H9 (cell line): ENCODE measurements at regions not wholly inside any gene's neighbourhood (a gene's known extent, or its start where the extent isn't known, plus 50 kb on each side); places are given as distances from the start of the nearest gene placed in this dataset.

Experiments
- DNase-seq: peaks from one replicate; pipeline ENCODE4 v3.0.0-alpha.2; 2017
- H2AFZ ChIP-seq: one replicate; pipeline ENCODE4 v1.6.1; 2013; ENCODE audit warnings: mild to moderate bottlenecking, low read length, control low read depth, moderate library complexity
- H2AK5ac ChIP-seq: 2 replicates; pipeline ENCODE4 v1.6.1; 2013; ENCODE audit warnings: low read length, control low read depth, mixed read lengths; ENCODE audit not compliant: insufficient read length
- H2BK120ac ChIP-seq: one replicate; pipeline ENCODE4 v1.6.1; 2013; ENCODE audit warnings: low read depth, mild to moderate bottlenecking, low read length, control low read depth, inconsistent platforms; ENCODE audit not compliant: poor library complexity, severe bottlenecking
- H2BK12ac ChIP-seq: 2 replicates; pipeline ENCODE4 v1.6.1; 2013; ENCODE audit warnings: low read length, control low read depth, mixed read lengths, low read depth; ENCODE audit not compliant: insufficient read length
- H2BK15ac ChIP-seq: 2 replicates; pipeline ENCODE4 v1.6.1; 2013; ENCODE audit warnings: low read depth, low read length, control low read depth
- H2BK20ac ChIP-seq: one replicate; pipeline ENCODE4 v1.6.1; 2013; ENCODE audit warnings: low read depth, mild to moderate bottlenecking, low read length, control low read depth, inconsistent platforms; ENCODE audit not compliant: poor library complexity, severe bottlenecking
- H2BK5ac ChIP-seq: 2 replicates; pipeline ENCODE4 v1.6.1; 2013; ENCODE audit warnings: low read length, control low read depth, mixed read lengths; ENCODE audit not compliant: insufficient read length
- H3K14ac ChIP-seq: 2 replicates; pipeline ENCODE4 v1.6.1; 2013; ENCODE audit warnings: low read length, control low read depth; ENCODE audit not compliant: insufficient read depth
- H3K18ac ChIP-seq: 2 replicates; pipeline ENCODE4 v1.6.1; 2013; ENCODE audit warnings: low read depth, mild to moderate bottlenecking, mixed read lengths, low read length, control low read depth; ENCODE audit not compliant: insufficient read length
- H3K23ac ChIP-seq: 2 replicates; pipeline ENCODE4 v1.6.1; 2013; ENCODE audit warnings: low read length, control low read depth, mixed read lengths, low read depth; ENCODE audit not compliant: insufficient read length
- H3K23me2 ChIP-seq: 2 replicates; pipeline ENCODE4 v1.6.1; 2013; ENCODE audit warnings: low read depth, mild to moderate bottlenecking, mixed read lengths, low read length, control low read depth; ENCODE audit not compliant: insufficient read length, poor library complexity, severe bottlenecking
- H3K27ac ChIP-seq: 2 replicates; pipeline ENCODE4 v1.5.1; 2013; ENCODE audit warnings: low read length, control low read depth, mixed read lengths, low read depth; ENCODE audit not compliant: insufficient read length
- H3K27me3 ChIP-seq: 2 replicates; pipeline ENCODE4 v1.6.1; 2013; ENCODE audit warnings: low read length, control low read depth, inconsistent platforms; ENCODE audit not compliant: insufficient read depth
- H3K4ac ChIP-seq: 2 replicates; pipeline ENCODE4 v1.6.1; 2013; ENCODE audit warnings: low read depth, mild to moderate bottlenecking, control low read depth, inconsistent platforms, low read length, moderate library complexity
- H3K4me1 ChIP-seq: 2 replicates; pipeline ENCODE4 v1.6.1; 2013; ENCODE audit warnings: low read length, control low read depth, inconsistent platforms; ENCODE audit not compliant: insufficient read depth
- H3K4me2 ChIP-seq: 2 replicates; pipeline ENCODE4 v1.6.1; 2013; ENCODE audit warnings: low read length, control low read depth, mixed read lengths; ENCODE audit not compliant: insufficient read length, insufficient read depth
- H3K56ac ChIP-seq: 2 replicates; pipeline ENCODE4 v1.6.1; 2013; ENCODE audit warnings: low read depth, mild to moderate bottlenecking, mixed read lengths, low read length, control low read depth; ENCODE audit not compliant: insufficient read length
- H3K79me1 ChIP-seq: 2 replicates; pipeline ENCODE4 v1.6.1; 2013; ENCODE audit warnings: low read depth, mild to moderate bottlenecking, moderate library complexity, low read length, control low read depth, inconsistent platforms; ENCODE audit not compliant: insufficient read depth, poor library complexity, severe bottlenecking
- H3K79me2 ChIP-seq: 2 replicates; pipeline ENCODE4 v1.6.1; 2013; ENCODE audit warnings: low read length, control low read depth, inconsistent platforms; ENCODE audit not compliant: insufficient read depth
- H3K9ac ChIP-seq: 2 replicates; pipeline ENCODE4 v1.6.1; 2013; ENCODE audit warnings: low read length, control low read depth, mixed read lengths; ENCODE audit not compliant: insufficient read length; ENCODE audit errors: extremely low read depth
- H3K9me3 ChIP-seq: one replicate; pipeline ENCODE4 v1.6.1; 2013; ENCODE audit warnings: low read depth, low read length, inconsistent platforms; ENCODE audit not compliant: control insufficient read depth
- H3T11ph ChIP-seq: one replicate; pipeline ENCODE4 v1.6.1; 2013; ENCODE audit warnings: mild to moderate bottlenecking, low read length, control low read depth, inconsistent platforms
- H4K20me1 ChIP-seq: one replicate; pipeline ENCODE4 v1.6.1; 2013; ENCODE audit not compliant: control insufficient read depth, insufficient read length, insufficient read depth
- H4K5ac ChIP-seq: 2 replicates; pipeline ENCODE4 v1.6.1; 2013; ENCODE audit warnings: low read depth, mild to moderate bottlenecking, mixed read lengths, low read length, control low read depth; ENCODE audit not compliant: insufficient read length
- H4K8ac ChIP-seq: replicated peaks from 2 replicates; pipeline ENCODE4 v1.6.1; 2013; ENCODE audit warnings: low read length, control low read depth, mixed read lengths, low read depth; ENCODE audit not compliant: insufficient read length
- H4K91ac ChIP-seq: 2 replicates; pipeline ENCODE4 v1.6.1; 2013; ENCODE audit warnings: low read depth, mild to moderate bottlenecking, moderate library complexity, mixed read lengths, low read length, control low read depth; ENCODE audit not compliant: insufficient read length
- H3K27ac Mint-ChIP-seq, 3 experiments: 2 replicates in 2 of 3; 3 replicates in 1 of 3; pipeline ENCODE4 v1.8.0; 2020 to 2021; ENCODE audit warnings: mixed read lengths in 3 of 3, mild to moderate bottlenecking in 1 of 3, moderate library complexity in 1 of 3
- H3K27me3 Mint-ChIP-seq: 2 replicates; pipeline ENCODE4 v1.8.0; 2021; ENCODE audit warnings: low read depth, mild to moderate bottlenecking, moderate library complexity, mixed read lengths
- H3K36me3 Mint-ChIP-seq, 3 experiments: 2 replicates in 2 of 3; 3 replicates in 1 of 3; pipeline ENCODE4 v1.8.0; 2020 to 2021; ENCODE audit warnings: low read depth in 3 of 3, mixed read lengths in 3 of 3; ENCODE audit not compliant: insufficient read depth in 1 of 3
- H3K4me1 Mint-ChIP-seq, 2 experiments: 2 replicates each; pipeline ENCODE4 v1.8.0; 2020; ENCODE audit warnings: mixed read lengths in 2 of 2
- H3K4me3 Mint-ChIP-seq, 2 experiments: 2 replicates in 1 of 2; 3 replicates in 1 of 2; pipeline ENCODE4 v1.8.0; 2020 to 2021; ENCODE audit warnings: mild to moderate bottlenecking in 2 of 2, mixed read lengths in 2 of 2, moderate library complexity in 1 of 2
- H3K9me3 Mint-ChIP-seq, 2 experiments: 2 replicates in 1 of 2; 3 replicates in 1 of 2; pipeline ENCODE4 v1.8.0; 2020; ENCODE audit warnings: mild to moderate bottlenecking in 2 of 2, mixed read lengths in 2 of 2, moderate library complexity in 1 of 2
- CTCF ChIP-seq: fragments of 200-600 bp; sonication (generic); conservative IDR thresholded peaks from 3 replicates; pipeline ENCODE4 v1.8.0; 2021; ENCODE audit warnings: antibody characterized with exemption, mild to moderate bottlenecking

GRCh38 chr7:46134795-46135194 lies 213.7 kb upstream of the IGFBP3 start:
- H3K9ac ChIP-seq = no peak overlapping the region
- Mint-ChIP-seq H3K36me3 (no peaks in the 10 kb centered on the region), H3K4me1 (peaks cover 7 to 8% of the 10 kb centered on the region in 2 experiments), H3K9me3 (no peaks in the 10 kb centered on the region; a peak in 1 of 5 replicates), H3K27me3 (no peaks in the 10 kb centered on the region), H3K4me3 (no peak overlapping the region), H3K27ac (no peak overlapping the region)
- no peaks in the 10 kb centered on the region for H3K27me3 ChIP-seq
- no peaks in the 10 kb centered on the region for H3K79me2 ChIP-seq
- no peak overlapping the region for H2BK120ac ChIP-seq
- no peak overlapping the region for H2AFZ ChIP-seq
- H3K14ac ChIP-seq = no peak overlapping the region
- no peak for TF ChIP-seq CTCF
- no peak overlapping the region for H3K56ac ChIP-seq
- no peak overlapping the region for H4K91ac ChIP-seq
- no peak overlapping the region for H4K8ac ChIP-seq
- no peak overlapping the region for H3K27ac ChIP-seq
- H3K18ac ChIP-seq = no peak overlapping the region
- no peaks in the 10 kb centered on the region for H3K4me1 ChIP-seq
- H2AK5ac ChIP-seq = no peak overlapping the region
- H3K23ac ChIP-seq = no peak overlapping the region
- no peak overlapping the region for H3K4ac ChIP-seq
- H2BK20ac ChIP-seq = no peak overlapping the region
- H4K5ac ChIP-seq = no peak overlapping the region
- H3K9me3 ChIP-seq = no peaks in the 10 kb centered on the region
- no peak overlapping the region for H2BK12ac ChIP-seq
- H3K4me2 ChIP-seq = no peak overlapping the region
- H4K20me1 ChIP-seq = no peaks in the 10 kb centered on the region
- DNase-seq = no peak
- no peaks in the 10 kb centered on the region for H3K23me2 ChIP-seq
- H3T11ph ChIP-seq = no peak overlapping the region
- no peaks in the 10 kb centered on the region for H3K79me1 ChIP-seq
- no peak overlapping the region for H2BK5ac ChIP-seq
- H2BK15ac ChIP-seq = no peak overlapping the region
